DND-41 (cell line): ENCODE measurements at regions not wholly inside any gene's neighbourhood (a gene's known extent, or its start where the extent isn't known, plus 50 kb on each side); places are given as distances from the start of the nearest gene placed in this dataset.

Source experiments
- EZH2 ChIP-seq: IDR thresholded peaks from 3 replicates; pipeline ENCODE4 v1.6.1; 2012; ENCODE audit warnings: borderline replicate concordance, low read depth, mild to moderate bottlenecking, moderate library complexity, low read length, inconsistent platforms; ENCODE audit not compliant: severe bottlenecking
- TF ChIP-seq, protein P1 (sequence below): IDR thresholded peaks from 2 replicates; pipeline ENCODE4 v1.5.1; 2012; ENCODE audit warnings: borderline replicate concordance, low read length, moderate library complexity, mild to moderate bottlenecking; ENCODE audit not compliant: poor library complexity, severe bottlenecking; ENCODE audit errors: extremely low read depth

- TF ChIP-seq, protein P1, sequence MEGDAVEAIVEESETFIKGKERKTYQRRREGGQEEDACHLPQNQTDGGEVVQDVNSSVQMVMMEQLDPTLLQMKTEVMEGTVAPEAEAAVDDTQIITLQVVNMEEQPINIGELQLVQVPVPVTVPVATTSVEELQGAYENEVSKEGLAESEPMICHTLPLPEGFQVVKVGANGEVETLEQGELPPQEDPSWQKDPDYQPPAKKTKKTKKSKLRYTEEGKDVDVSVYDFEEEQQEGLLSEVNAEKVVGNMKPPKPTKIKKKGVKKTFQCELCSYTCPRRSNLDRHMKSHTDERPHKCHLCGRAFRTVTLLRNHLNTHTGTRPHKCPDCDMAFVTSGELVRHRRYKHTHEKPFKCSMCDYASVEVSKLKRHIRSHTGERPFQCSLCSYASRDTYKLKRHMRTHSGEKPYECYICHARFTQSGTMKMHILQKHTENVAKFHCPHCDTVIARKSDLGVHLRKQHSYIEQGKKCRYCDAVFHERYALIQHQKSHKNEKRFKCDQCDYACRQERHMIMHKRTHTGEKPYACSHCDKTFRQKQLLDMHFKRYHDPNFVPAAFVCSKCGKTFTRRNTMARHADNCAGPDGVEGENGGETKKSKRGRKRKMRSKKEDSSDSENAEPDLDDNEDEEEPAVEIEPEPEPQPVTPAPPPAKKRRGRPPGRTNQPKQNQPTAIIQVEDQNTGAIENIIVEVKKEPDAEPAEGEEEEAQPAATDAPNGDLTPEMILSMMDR, result no peak
- no peak for TF ChIP-seq EZH2
These were observed 400.4 kb upstream of the THBS1 start for GRCh38 chr15:39180483-39180933.
